Keratinocyte (primary cell): ENCODE measurements at regions not wholly inside any gene's neighbourhood (a gene's known extent, or its start where the extent isn't known, plus 50 kb on each side); places are given as distances from the start of the nearest gene placed in this dataset.

Experiments used
- DNase-seq: peaks from one replicate; pipeline ENCODE4 v3.0.0-alpha.2; 2011; ENCODE audit warnings: low read depth, missing footprints, low spot score
- FAIRE-seq: peaks from 2 replicates; lab custom pipeline; 2011; peaks lifted over from hg19 to GRCh38; lab: Jason Lieb, UNC
- H2AFZ ChIP-seq: 2 replicates; pipeline ENCODE4 v1.6.0; 2012; ENCODE audit warnings: low read length, control low read depth, inconsistent platforms; ENCODE audit not compliant: control insufficient read depth
- H3K27ac ChIP-seq: 2 replicates; pipeline ENCODE4 v1.5.1; 2011; ENCODE audit warnings: low read length; ENCODE audit not compliant: control insufficient read depth, insufficient read depth
- H3K27me3 ChIP-seq: 3 replicates; pipeline ENCODE4 v1.6.0; 2011; ENCODE audit warnings: low read length; ENCODE audit not compliant: control insufficient read depth, insufficient read depth; ENCODE audit errors: extremely low read depth
- H3K36me3 ChIP-seq, 2 experiments: 2 replicates in 1 of 2; 3 replicates in 1 of 2; pipeline ENCODE4 v1.5.1; 2011; ENCODE audit warnings: low read length in 2 of 2, mild to moderate bottlenecking in 1 of 2; ENCODE audit not compliant: control insufficient read depth in 2 of 2, insufficient read depth in 2 of 2; ENCODE audit errors: extremely low read depth in 1 of 2
- H3K4me1 ChIP-seq: 3 replicates; pipeline ENCODE4 v1.5.1; 2011; ENCODE audit warnings: low read length; ENCODE audit not compliant: control insufficient read depth, insufficient read depth; ENCODE audit errors: extremely low read depth
- H3K4me2 ChIP-seq: 3 replicates; pipeline ENCODE4 v1.6.0; 2011; ENCODE audit warnings: low read depth, low read length; ENCODE audit not compliant: control insufficient read depth, insufficient read depth; ENCODE audit errors: extremely low read depth
- H3K4me3 ChIP-seq, 3 experiments: fragments of 200-600 bp in 1 of 3; sonication (generic) in 1 of 3; 2 replicates in 2 of 3; 3 replicates in 1 of 3; pipeline ENCODE4 v1.5.1; 2011 to 2016; ENCODE audit warnings: low read length in 3 of 3, mild to moderate bottlenecking in 3 of 3, control low read depth in 2 of 3, inconsistent platforms in 1 of 3, low read depth in 1 of 3, mixed read lengths in 1 of 3, mixed run types in 1 of 3, moderate library complexity in 1 of 3; ENCODE audit not compliant: control insufficient read depth in 2 of 3, insufficient read depth in 2 of 3; ENCODE audit errors: extremely low read depth in 1 of 3
- H3K79me2 ChIP-seq: 2 replicates; pipeline ENCODE4 v1.6.0; 2012; ENCODE audit warnings: low read length; ENCODE audit not compliant: control insufficient read depth, insufficient read depth
- H3K9ac ChIP-seq: 3 replicates; pipeline ENCODE4 v1.6.0; 2011; ENCODE audit warnings: low read length; ENCODE audit not compliant: control insufficient read depth, insufficient read depth; ENCODE audit errors: extremely low read depth
- H3K9me1 ChIP-seq: 3 replicates; pipeline ENCODE4 v1.6.0; 2011; ENCODE audit warnings: low read length; ENCODE audit not compliant: control insufficient read depth, insufficient read depth; ENCODE audit errors: extremely low read depth
- H3K9me3 ChIP-seq: 2 replicates; pipeline ENCODE4 v1.5.1; 2012; ENCODE audit warnings: low read depth, low read length; ENCODE audit not compliant: control insufficient read depth
- H4K20me1 ChIP-seq: 3 replicates; pipeline ENCODE4 v1.6.0; 2011; ENCODE audit warnings: low read length; ENCODE audit not compliant: control insufficient read depth, insufficient read depth; ENCODE audit errors: extremely low read depth
- CTCF ChIP-seq, 3 experiments: IDR thresholded peaks in 1 of 3; conservative IDR thresholded peaks in 1 of 3; optimal IDR thresholded peaks in 1 of 3; 2 replicates in 2 of 3; 3 replicates in 1 of 3; pipeline versions ENCODE3 to v1.5.1; 2011; ENCODE audit warnings: low read length in 3 of 3, mild to moderate bottlenecking in 3 of 3, moderate library complexity in 2 of 3, control low read depth in 1 of 3, inconsistent platforms in 1 of 3; ENCODE audit not compliant: insufficient read depth in 2 of 3; ENCODE audit errors: extremely low read depth in 1 of 3
- EZH2 ChIP-seq: IDR thresholded peaks from one replicate; pipeline ENCODE4 v1.6.1; 2012; ENCODE audit warnings: inconsistent platforms, mild to moderate bottlenecking, low read length, moderate library complexity
- dilution Hi-C: fragments of 300-500 bp; cut with MboI; formaldehyde crosslinking; loops from one replicate; pipeline ENCODE4 v1.7.0; 2020; ENCODE audit warnings: low sequenced_read_pairs; ENCODE audit not compliant: extremely low pct_ligation_motif_present

- Histone ChIP-seq H3K79me2 (no peaks in the 10 kb centered on the region), H3K9me3 (no peaks in the 10 kb centered on the region), H3K27me3 (peaks cover 20% of the 10 kb centered on the region), H4K20me1 (no peaks in the 10 kb centered on the region), H3K4me3 (no peak overlapping the region), H3K4me1 (no peaks in the 10 kb centered on the region), H2AFZ (no peak overlapping the region), H3K9me1 (no peaks in the 10 kb centered on the region), H3K36me3 (no peaks in the 10 kb centered on the region), H3K9ac (no peak overlapping the region), H3K4me2 (no peak overlapping the region), H3K27ac (no peak overlapping the region)
- TF ChIP-seq CTCF (optimal IDR thresholded peaks at IDR 0.05 in 1 of 3, IDR thresholded peaks at IDR 0.05 in 1 of 3, conservative IDR thresholded peaks at IDR 0.05 in 1 of 3; ENCODE audit: extremely low read depth in 1 of 3, insufficient read depth in 2 of 3, low read length in 3 of 3): no peak
- no peak for TF ChIP-seq EZH2
- DNase-seq (no peak), FAIRE-seq (no peak)
- dilution Hi-C loops: no loop called here
Measured at GRCh38 chr3:13198264-13198879, 125.1 kb upstream of the IQSEC1 start.

- H3K4me2 ChIP-seq: no peak overlapping the region
- FAIRE-seq (no peak), DNase-seq (no peak)
- no peak overlapping the region for H3K27ac ChIP-seq
- peaks cover 15% of the 10 kb centered on the region for H3K27me3 ChIP-seq
- H4K20me1 ChIP-seq: no peaks in the 10 kb centered on the region
- no peak for TF ChIP-seq EZH2
- no peak for TF ChIP-seq CTCF (optimal IDR thresholded peaks at IDR 0.05 in 1 of 3, IDR thresholded peaks at IDR 0.05 in 1 of 3, conservative IDR thresholded peaks at IDR 0.05 in 1 of 3; ENCODE audit: extremely low read depth in 1 of 3, insufficient read depth in 2 of 3, low read length in 3 of 3)
- H3K9me3 ChIP-seq: no peaks in the 10 kb centered on the region
- H3K4me1 ChIP-seq: no peaks in the 10 kb centered on the region
- no peak overlapping the region for H2AFZ ChIP-seq
- H3K36me3 ChIP-seq: no peaks in the 10 kb centered on the region
- no peaks in the 10 kb centered on the region for H3K79me2 ChIP-seq
- H3K4me3 ChIP-seq: no peak overlapping the region
- no peak overlapping the region for H3K9ac ChIP-seq
- H3K9me1 ChIP-seq: no peaks in the 10 kb centered on the region
- dilution Hi-C loops: no loop called here
Measured at GRCh38 chr3:13197795-13198194, 124.6 kb upstream of the IQSEC1 start.
